NCI-H146 treated with DMSO at 0.1 percent for 48 hours (cell line): ENCODE measurements at regions not wholly inside any gene's neighbourhood (a gene's known extent, or its start where the extent isn't known, plus 50 kb on each side); places are given as distances from the start of the nearest gene placed in this dataset.

ENCODE experiments used
- DNase-seq: peaks from one replicate; lab custom pipeline; 2025; ENCODE audit not compliant: unreplicated experiment; lab: John Stamatoyannopoulos, UW

- DNase-seq = no peak
These were observed 127.2 kb upstream of the NPY2R start for GRCh38 chr4:155081222-155081621.

GRCh38 chr4:155085843-155086530 is 122.4 kb upstream of the NPY2R start:
- no peak for DNase-seq

- no peak for DNase-seq
These were observed 114.1 kb upstream of the NPY2R start for GRCh38 chr4:155094201-155094820.

GRCh38 chr4:155099231-155099630 is 109.2 kb upstream of the NPY2R start:
- DNase-seq = no peak

- no peak for DNase-seq
These were observed 101.8 kb upstream of the NPY2R start for GRCh38 chr4:155106629-155107028.

GRCh38 chr4:155107059-155107458 is 101.4 kb upstream of the NPY2R start:
- DNase-seq = no peak

- DNase-seq = no peak
These were observed 93.6 kb upstream of the NPY2R start for GRCh38 chr4:155114790-155115189.

GRCh38 chr4:155119006-155119405 is 89.4 kb upstream of the NPY2R start:
- DNase-seq = no peak

GRCh38 chr4:155120536-155120935 is 87.9 kb upstream of the NPY2R start:
- DNase-seq = no peak

GRCh38 chr4:155122382-155122781 is 86.1 kb upstream of the NPY2R start:
- no peak for DNase-seq

- DNase-seq = no peak
These were observed 74.3 kb upstream of the NPY2R start for GRCh38 chr4:155134136-155134535.

GRCh38 chr4:155140889-155141288 is 67.5 kb upstream of the NPY2R start:
- DNase-seq = no peak

- no peak for DNase-seq
These were observed 64.9 kb upstream of the NPY2R start for GRCh38 chr4:155143512-155143911.
